ENCODE measurements at regions not wholly inside any gene's neighbourhood (a gene's known extent, or its start where the extent isn't known, plus 50 kb on each side); places are given as distances from the start of the nearest gene placed in this dataset.

DNA sequence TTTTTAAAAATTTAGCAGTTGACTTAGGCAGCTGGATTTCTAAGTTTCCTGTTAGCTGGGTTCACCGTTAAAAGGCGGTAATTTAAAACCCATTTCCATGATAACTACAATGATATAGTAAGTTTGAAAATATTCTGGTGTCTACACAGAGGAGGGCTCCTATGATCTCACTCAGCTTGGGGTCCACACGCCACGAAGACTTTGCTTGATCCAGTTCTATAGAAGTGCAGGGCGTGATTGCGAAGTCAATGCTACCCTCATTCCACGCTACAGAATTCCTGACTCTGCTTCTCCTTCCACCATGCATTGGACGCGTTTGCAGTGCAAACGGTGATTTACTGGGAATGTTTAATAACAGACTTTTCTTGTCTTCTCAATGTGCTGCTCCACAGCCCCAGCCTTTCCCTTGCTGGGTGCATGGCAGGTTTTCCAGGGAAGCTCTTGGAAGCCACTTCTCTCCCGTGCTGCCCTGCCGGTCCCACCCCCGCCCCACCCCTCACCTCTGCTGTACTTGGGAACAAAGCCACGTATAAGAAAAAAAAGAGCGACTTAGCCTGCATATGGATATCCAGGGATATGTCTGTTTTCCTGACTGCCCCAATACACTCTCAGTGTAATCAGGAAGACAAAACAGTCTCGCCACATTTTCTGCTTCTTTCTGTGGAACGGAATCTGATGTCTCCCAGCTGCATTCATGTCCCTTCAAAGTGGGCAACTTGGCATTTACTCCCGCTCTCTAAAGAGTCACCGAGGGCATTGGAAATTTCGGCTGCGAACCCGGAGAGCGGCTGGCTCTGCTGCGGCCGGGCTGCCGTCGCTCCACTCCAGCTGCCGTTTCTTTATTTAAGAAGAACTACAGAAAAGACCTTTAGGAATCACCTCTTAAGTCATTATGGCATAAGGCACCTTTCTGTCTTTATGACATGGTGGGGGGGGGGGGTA, 434.4 kb upstream of the MGMT start:
- H3K9ac ChIP-seq (ENCODE audit: insufficient read depth in 1 of 2, low read depth in 2 of 2, low read length in 2 of 2), result no peak overlapping the region
- no peaks in the 10 kb centered on the region for H3K9me1 ChIP-seq (ENCODE audit: control insufficient read depth, insufficient read depth, low read length)
- H3K4me3 ChIP-seq, result no peak overlapping the region
- no peaks in the 10 kb centered on the region for H3K4me1 ChIP-seq (replicated peaks in 1 of 2; ENCODE audit: control insufficient read depth in 2 of 2, insufficient read depth in 2 of 2, low read length in 2 of 2)
- H2AFZ ChIP-seq (ENCODE audit: low read depth, low read length), result no peak overlapping the region
- CTCF ChIA-PET (ENCODE audit: low intra/inter-chr PET ratio), result no interaction called here
- intact Hi-C loops (cut with micrococcal nuclease) (no loop called here), in situ Hi-C loops (cut with MboI) (no loop called here)
- H3K36me3 ChIP-seq (ENCODE audit: control insufficient read depth, insufficient read depth, low read length), result no peaks in the 10 kb centered on the region
- ATAC-seq, result no peak
- no TSS peak for BruUV-seq (replicated peaks)
- no peaks in the 10 kb centered on the region for H4K20me1 ChIP-seq (replicated peaks; ENCODE audit: control insufficient read depth, insufficient read depth, low read length)
- no peaks in the 10 kb centered on the region for H3K9me3 ChIP-seq (replicated peaks; ENCODE audit: control insufficient read depth, insufficient read depth, low read depth, low read length)
- no peak overlapping the region for H3K27ac ChIP-seq (ENCODE audit: extremely low read depth, low read depth, low read length)
- no peak for DNase-seq (ENCODE audit: extremely low read depth in 1 of 4, low spot score in 3 of 4)
- FAIRE-seq, result no peak
- peaks cover 3 to 40% of the 10 kb centered on the region in 2 experiments for H3K27me3 ChIP-seq (ENCODE audit: control insufficient read depth in 2 of 2, insufficient read depth in 2 of 2, low read length in 2 of 2)
- no peaks in the 10 kb centered on the region for H3K79me2 ChIP-seq (ENCODE audit: control insufficient read depth, insufficient read depth, low read length)
- WGBS (ENCODE audit: insufficient coverage, low coverage, missing lambda C conversion rate), result 2% methylated on average over 23 of the region's 28 CpGs
- POLR2A ChIA-PET, result interaction anchor here (0.6 to 1.4 kb wide), 2 partner anchors 13 to 20 kb away, joined by 3 read pairs; no protein-coding TSS in a partner anchor
- H3K4me2 ChIP-seq (ENCODE audit: insufficient read depth, low read length), result no peak overlapping the region
- TF ChIP-seq SRF (CRISPR knock-in tag; IDR thresholded peaks at IDR 0.05) (no peak), GTF2E2 (tag; IDR thresholded peaks at IDR 0.05) (no peak), CREM (IDR thresholded peaks at IDR 0.05; ENCODE audit: low read depth) (no peak), SREBF2 (CRISPR knock-in tag; IDR thresholded peaks at IDR 0.05) (no peak), SOX6 (IDR thresholded peaks at IDR 0.05) (no peak), ZNF717 (CRISPR knock-in tag; IDR thresholded peaks at IDR 0.05) (no peak), ZNF644 (tag; IDR thresholded peaks at IDR 0.05; ENCODE audit: low read depth) (no peak), ZNF561 (CRISPR knock-in tag; conservative IDR thresholded peaks at IDR 0.05) (no peak), ARNT (IDR thresholded peaks at IDR 0.05) (no peak), ZC3H8 (IDR thresholded peaks at IDR 0.05) (no peak)
- TF ChIP-seq, protein P1, sequence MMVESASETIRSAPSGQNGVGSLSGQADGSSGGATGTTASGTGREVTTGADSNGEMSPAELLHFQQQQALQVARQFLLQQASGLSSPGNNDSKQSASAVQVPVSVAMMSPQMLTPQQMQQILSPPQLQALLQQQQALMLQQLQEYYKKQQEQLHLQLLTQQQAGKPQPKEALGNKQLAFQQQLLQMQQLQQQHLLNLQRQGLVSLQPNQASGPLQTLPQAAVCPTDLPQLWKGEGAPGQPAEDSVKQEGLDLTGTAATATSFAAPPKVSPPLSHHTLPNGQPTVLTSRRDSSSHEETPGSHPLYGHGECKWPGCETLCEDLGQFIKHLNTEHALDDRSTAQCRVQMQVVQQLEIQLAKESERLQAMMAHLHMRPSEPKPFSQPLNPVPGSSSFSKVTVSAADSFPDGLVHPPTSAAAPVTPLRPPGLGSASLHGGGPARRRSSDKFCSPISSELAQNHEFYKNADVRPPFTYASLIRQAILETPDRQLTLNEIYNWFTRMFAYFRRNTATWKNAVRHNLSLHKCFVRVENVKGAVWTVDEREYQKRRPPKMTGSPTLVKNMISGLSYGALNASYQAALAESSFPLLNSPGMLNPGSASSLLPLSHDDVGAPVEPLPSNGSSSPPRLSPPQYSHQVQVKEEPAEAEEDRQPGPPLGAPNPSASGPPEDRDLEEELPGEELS (CRISPR knock-in tag; IDR thresholded peaks at IDR 0.05; ENCODE audit: borderline replicate concordance), result no peak
- TF ChIP-seq, protein P2, sequence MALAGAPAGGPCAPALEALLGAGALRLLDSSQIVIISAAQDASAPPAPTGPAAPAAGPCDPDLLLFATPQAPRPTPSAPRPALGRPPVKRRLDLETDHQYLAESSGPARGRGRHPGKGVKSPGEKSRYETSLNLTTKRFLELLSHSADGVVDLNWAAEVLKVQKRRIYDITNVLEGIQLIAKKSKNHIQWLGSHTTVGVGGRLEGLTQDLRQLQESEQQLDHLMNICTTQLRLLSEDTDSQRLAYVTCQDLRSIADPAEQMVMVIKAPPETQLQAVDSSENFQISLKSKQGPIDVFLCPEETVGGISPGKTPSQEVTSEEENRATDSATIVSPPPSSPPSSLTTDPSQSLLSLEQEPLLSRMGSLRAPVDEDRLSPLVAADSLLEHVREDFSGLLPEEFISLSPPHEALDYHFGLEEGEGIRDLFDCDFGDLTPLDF (CRISPR knock-in tag; IDR thresholded peaks at IDR 0.05), result no peak
- TF ChIP-seq, protein P3, sequence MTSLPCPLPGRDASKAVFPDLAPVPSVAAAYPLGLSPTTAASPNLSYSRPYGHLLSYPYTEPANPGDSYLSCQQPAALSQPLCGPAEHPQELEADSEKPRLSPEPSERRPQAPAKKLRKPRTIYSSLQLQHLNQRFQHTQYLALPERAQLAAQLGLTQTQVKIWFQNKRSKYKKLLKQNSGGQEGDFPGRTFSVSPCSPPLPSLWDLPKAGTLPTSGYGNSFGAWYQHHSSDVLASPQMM (CRISPR knock-in tag; IDR thresholded peaks at IDR 0.05), result no peak
- TF ChIP-seq, protein P4, sequence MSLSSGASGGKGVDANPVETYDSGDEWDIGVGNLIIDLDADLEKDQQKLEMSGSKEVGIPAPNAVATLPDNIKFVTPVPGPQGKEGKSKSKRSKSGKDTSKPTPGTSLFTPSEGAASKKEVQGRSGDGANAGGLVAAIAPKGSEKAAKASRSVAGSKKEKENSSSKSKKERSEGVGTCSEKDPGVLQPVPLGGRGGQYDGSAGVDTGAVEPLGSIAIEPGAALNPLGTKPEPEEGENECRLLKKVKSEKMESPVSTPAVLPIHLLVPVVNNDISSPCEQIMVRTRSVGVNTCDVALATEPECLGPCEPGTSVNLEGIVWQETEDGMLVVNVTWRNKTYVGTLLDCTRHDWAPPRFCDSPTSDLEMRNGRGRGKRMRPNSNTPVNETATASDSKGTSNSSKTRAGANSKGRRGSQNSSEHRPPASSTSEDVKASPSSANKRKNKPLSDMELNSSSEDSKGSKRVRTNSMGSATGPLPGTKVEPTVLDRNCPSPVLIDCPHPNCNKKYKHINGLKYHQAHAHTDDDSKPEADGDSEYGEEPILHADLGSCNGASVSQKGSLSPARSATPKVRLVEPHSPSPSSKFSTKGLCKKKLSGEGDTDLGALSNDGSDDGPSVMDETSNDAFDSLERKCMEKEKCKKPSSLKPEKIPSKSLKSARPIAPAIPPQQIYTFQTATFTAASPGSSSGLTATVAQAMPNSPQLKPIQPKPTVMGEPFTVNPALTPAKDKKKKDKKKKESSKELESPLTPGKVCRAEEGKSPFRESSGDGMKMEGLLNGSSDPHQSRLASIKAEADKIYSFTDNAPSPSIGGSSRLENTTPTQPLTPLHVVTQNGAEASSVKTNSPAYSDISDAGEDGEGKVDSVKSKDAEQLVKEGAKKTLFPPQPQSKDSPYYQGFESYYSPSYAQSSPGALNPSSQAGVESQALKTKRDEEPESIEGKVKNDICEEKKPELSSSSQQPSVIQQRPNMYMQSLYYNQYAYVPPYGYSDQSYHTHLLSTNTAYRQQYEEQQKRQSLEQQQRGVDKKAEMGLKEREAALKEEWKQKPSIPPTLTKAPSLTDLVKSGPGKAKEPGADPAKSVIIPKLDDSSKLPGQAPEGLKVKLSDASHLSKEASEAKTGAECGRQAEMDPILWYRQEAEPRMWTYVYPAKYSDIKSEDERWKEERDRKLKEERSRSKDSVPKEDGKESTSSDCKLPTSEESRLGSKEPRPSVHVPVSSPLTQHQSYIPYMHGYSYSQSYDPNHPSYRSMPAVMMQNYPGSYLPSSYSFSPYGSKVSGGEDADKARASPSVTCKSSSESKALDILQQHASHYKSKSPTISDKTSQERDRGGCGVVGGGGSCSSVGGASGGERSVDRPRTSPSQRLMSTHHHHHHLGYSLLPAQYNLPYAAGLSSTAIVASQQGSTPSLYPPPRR (CRISPR knock-in tag; IDR thresholded peaks at IDR 0.05; ENCODE audit: borderline replicate concordance), result no peak

Measured in K562 (cell line).